Endothelial cell of umbilical vein (primary cell): ENCODE measurements at regions not wholly inside any gene's neighbourhood (a gene's known extent, or its start where the extent isn't known, plus 50 kb on each side); places are given as distances from the start of the nearest gene placed in this dataset.

Source experiments
- BruUV-seq: library from RNA; stranded (reverse); fragments of 400-500 nt; replicated peaks from 2 replicates; lab custom pipeline; 2021; lab: Mats Ljungman, UMichigan
- CTCF ChIA-PET: fragments of 300-600, 350-600 bp; sonication (Branson Sonifier 250); formaldehyde crosslinking; loops from one replicate; lab custom pipeline; 2021; ENCODE audit warnings: antibody characterized with exemption, inconsistent platforms; lab: Charles Lee
- POLR2A ChIA-PET: fragments of 300-600, 350-600 bp; sonication (Branson Sonifier 250); formaldehyde crosslinking; loops from one replicate; lab custom pipeline; 2021; ENCODE audit warnings: antibody characterized with exemption, inconsistent platforms; lab: Charles Lee
- DNase-seq: peaks from one replicate; pipeline ENCODE4 v3.0.0-alpha.2; 2011; ENCODE audit warnings: low read depth, low spot score
- FAIRE-seq: peaks from 2 replicates; lab custom pipeline; 2011; peaks lifted over from hg19 to GRCh38; lab: Jason Lieb, UNC
- H2AFZ ChIP-seq: 2 replicates; pipeline ENCODE4 v1.6.0; 2012; ENCODE audit warnings: low read depth, low read length, control low read depth, inconsistent platforms
- H3K27ac ChIP-seq: 2 replicates; pipeline ENCODE4 v1.5.1; 2011; ENCODE audit warnings: low read depth, mild to moderate bottlenecking, control low read depth, low read length, moderate library complexity; ENCODE audit not compliant: insufficient read depth
- H3K27me3 ChIP-seq, 2 experiments: 2 replicates each; pipeline versions ENCODE4 v1.6.0 to v1.6.1; 2011; ENCODE audit warnings: low read length in 2 of 2, mixed read lengths in 1 of 2; ENCODE audit not compliant: control insufficient read depth in 2 of 2, insufficient read depth in 2 of 2
- H3K36me3 ChIP-seq, 2 experiments: 2 replicates in 1 of 2; 3 replicates in 1 of 2; pipeline ENCODE4 v1.5.1; 2011; ENCODE audit warnings: low read length in 2 of 2, mild to moderate bottlenecking in 1 of 2, moderate library complexity in 1 of 2; ENCODE audit not compliant: control insufficient read depth in 2 of 2, insufficient read depth in 2 of 2; ENCODE audit errors: extremely low read depth in 1 of 2
- H3K4me1 ChIP-seq: 3 replicates; pipeline ENCODE4 v1.5.1; 2011; ENCODE audit warnings: mild to moderate bottlenecking, low read length; ENCODE audit not compliant: control insufficient read depth, insufficient read depth; ENCODE audit errors: extremely low read depth
- H3K4me2 ChIP-seq: 2 replicates; pipeline ENCODE4 v1.6.1; 2011; ENCODE audit warnings: low read length, control low read depth, mixed read lengths; ENCODE audit not compliant: insufficient read depth
- H3K4me3 ChIP-seq, 3 experiments: fragments of 200-600 bp in 1 of 3; sonication (generic), shearing (Covaris generic) in 1 of 3; replicated peaks in 1 of 3; 2 replicates each; pipeline ENCODE4 v1.5.1; 2011 to 2016; ENCODE audit warnings: control low read depth in 3 of 3, low read length in 3 of 3, mild to moderate bottlenecking in 2 of 3, inconsistent platforms in 1 of 3, low read depth in 1 of 3, moderate library complexity in 1 of 3; ENCODE audit not compliant: insufficient read depth in 1 of 3
- H3K79me2 ChIP-seq: 2 replicates; pipeline ENCODE4 v1.6.0; 2012; ENCODE audit warnings: low read length, inconsistent platforms; ENCODE audit not compliant: control insufficient read depth, insufficient read depth
- H3K9ac ChIP-seq: replicated peaks from 2 replicates; pipeline ENCODE3; 2011; ENCODE audit warnings: low read length, control low read depth; ENCODE audit not compliant: insufficient read depth; ENCODE audit errors: extremely low read depth
- H3K9me1 ChIP-seq: replicated peaks from 3 replicates; pipeline ENCODE4 v1.6.0; 2011; ENCODE audit warnings: mild to moderate bottlenecking, low read length; ENCODE audit not compliant: control insufficient read depth, insufficient read depth; ENCODE audit errors: extremely low read depth
- H3K9me3 ChIP-seq: replicated peaks from 2 replicates; pipeline ENCODE4 v1.5.1; 2012; ENCODE audit warnings: low read length, inconsistent platforms; ENCODE audit not compliant: control insufficient read depth, insufficient read depth
- H4K20me1 ChIP-seq: replicated peaks from 2 replicates; pipeline ENCODE3; 2011; ENCODE audit warnings: mild to moderate bottlenecking, low read length; ENCODE audit not compliant: control insufficient read depth, insufficient read depth; ENCODE audit errors: extremely low read depth
- EZH2 ChIP-seq: IDR thresholded peaks from 2 replicates; pipeline ENCODE4 v1.6.1; 2012; ENCODE audit warnings: borderline replicate concordance, low read depth, mild to moderate bottlenecking, moderate library complexity, low read length, inconsistent platforms; ENCODE audit not compliant: severe bottlenecking
- FOS ChIP-seq: IDR thresholded peaks from 2 replicates; pipeline ENCODE4 v1.6.1; 2011; ENCODE audit warnings: mild to moderate bottlenecking, low read length, moderate library complexity, borderline replicate concordance; ENCODE audit not compliant: insufficient read depth
- GATA2 ChIP-seq: IDR thresholded peaks from 2 replicates; pipeline ENCODE4 v1.7.0; 2011; ENCODE audit warnings: low read depth, mild to moderate bottlenecking, moderate library complexity, mixed read lengths, low read length; ENCODE audit not compliant: insufficient read length, insufficient read depth
- JUN ChIP-seq: IDR thresholded peaks from 2 replicates; pipeline ENCODE4 v1.6.1; 2011; ENCODE audit warnings: borderline replicate concordance, low read depth; ENCODE audit not compliant: insufficient read length, insufficient read depth
- MYC ChIP-seq: IDR thresholded peaks from one replicate; pipeline ENCODE4 v1.6.1; 2011; ENCODE audit warnings: mild to moderate bottlenecking, low read depth, low read length
- POLR2A ChIP-seq: IDR thresholded peaks from 2 replicates; pipeline ENCODE4 v1.6.1; 2012; ENCODE audit warnings: low read depth, mild to moderate bottlenecking, control low read depth, low read length
- POLR2AphosphoS5 ChIP-seq: IDR thresholded peaks from 2 replicates; pipeline ENCODE4 v1.6.1; 2012; ENCODE audit warnings: low read depth, mild to moderate bottlenecking, control low read depth, low read length, moderate library complexity; ENCODE audit not compliant: insufficient read depth
- dilution Hi-C: fragments of 300-500 bp; cut with MboI; formaldehyde crosslinking; loops from one replicate; pipeline ENCODE4 v1.15.0; 2019; ENCODE audit warnings: low sequenced_read_pairs; ENCODE audit not compliant: extremely low pct_ligation_motif_present
- intact Hi-C: fragments of 100-400 bp; cut with micrococcal nuclease; formaldehyde crosslinking; loops from one replicate; pipeline ENCODE4 v1.10.0; 2022
- TF ChIP-seq, protein P1 (sequence below): IDR thresholded peaks from 2 replicates; pipeline ENCODE4 v1.6.1; 2011; ENCODE audit not compliant: insufficient read depth, insufficient read length
- TF ChIP-seq, protein P2 (sequence below), 2 donors: IDR thresholded peaks; 1 replicate in 1 of 2; 2 replicates in 1 of 2; pipeline ENCODE4 v1.5.1; 2011; ENCODE audit warnings: low read length in 2 of 2, mild to moderate bottlenecking in 2 of 2, moderate library complexity in 2 of 2, control low read depth in 1 of 2, inconsistent platforms in 1 of 2, low read depth in 1 of 2; ENCODE audit not compliant: insufficient read depth in 1 of 2; ENCODE audit errors: extremely low read depth in 1 of 2

- no TSS peak for BruUV-seq
- intact Hi-C loops: no loop called here
- Histone ChIP-seq H3K27ac (no peak overlapping the region), H3K79me2 (no peaks in the 10 kb centered on the region), H4K20me1 (no peaks in the 10 kb centered on the region), H3K36me3 (no peaks in the 10 kb centered on the region), H3K9me3 (no peaks in the 10 kb centered on the region), H3K4me2 (no peak overlapping the region), H3K27me3 (no peaks in the 10 kb centered on the region), H2AFZ (no peak overlapping the region), H3K9ac (no peak overlapping the region), H3K4me1 (peaks cover 4% of the 10 kb centered on the region), H3K4me3 (no peak overlapping the region), H3K9me1 (no peaks in the 10 kb centered on the region)
- FAIRE-seq (no peak), DNase-seq (no peak)
- CTCF ChIA-PET: no interaction called here
- TF ChIP-seq MYC (no peak), GATA2 (no peak), POLR2A (no peak), FOS (no peak), JUN (no peak), POLR2AphosphoS5 (no peak), EZH2 (no peak)
- TF ChIP-seq, protein P1, sequence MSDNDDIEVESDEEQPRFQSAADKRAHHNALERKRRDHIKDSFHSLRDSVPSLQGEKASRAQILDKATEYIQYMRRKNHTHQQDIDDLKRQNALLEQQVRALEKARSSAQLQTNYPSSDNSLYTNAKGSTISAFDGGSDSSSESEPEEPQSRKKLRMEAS: no peak
- TF ChIP-seq, protein P2, sequence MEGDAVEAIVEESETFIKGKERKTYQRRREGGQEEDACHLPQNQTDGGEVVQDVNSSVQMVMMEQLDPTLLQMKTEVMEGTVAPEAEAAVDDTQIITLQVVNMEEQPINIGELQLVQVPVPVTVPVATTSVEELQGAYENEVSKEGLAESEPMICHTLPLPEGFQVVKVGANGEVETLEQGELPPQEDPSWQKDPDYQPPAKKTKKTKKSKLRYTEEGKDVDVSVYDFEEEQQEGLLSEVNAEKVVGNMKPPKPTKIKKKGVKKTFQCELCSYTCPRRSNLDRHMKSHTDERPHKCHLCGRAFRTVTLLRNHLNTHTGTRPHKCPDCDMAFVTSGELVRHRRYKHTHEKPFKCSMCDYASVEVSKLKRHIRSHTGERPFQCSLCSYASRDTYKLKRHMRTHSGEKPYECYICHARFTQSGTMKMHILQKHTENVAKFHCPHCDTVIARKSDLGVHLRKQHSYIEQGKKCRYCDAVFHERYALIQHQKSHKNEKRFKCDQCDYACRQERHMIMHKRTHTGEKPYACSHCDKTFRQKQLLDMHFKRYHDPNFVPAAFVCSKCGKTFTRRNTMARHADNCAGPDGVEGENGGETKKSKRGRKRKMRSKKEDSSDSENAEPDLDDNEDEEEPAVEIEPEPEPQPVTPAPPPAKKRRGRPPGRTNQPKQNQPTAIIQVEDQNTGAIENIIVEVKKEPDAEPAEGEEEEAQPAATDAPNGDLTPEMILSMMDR (IDR thresholded peaks at IDR 0.05; ENCODE audit: extremely low read depth in 1 of 2, insufficient read depth in 1 of 2, low read depth in 1 of 2, low read length in 2 of 2): no peak
- POLR2A ChIA-PET: no interaction called here
- dilution Hi-C loops: no loop called here
These were observed 420.9 kb upstream of the JAG1 start for GRCh38 chr20:11094711-11095110.
